ENCODE measurements at regions not wholly inside any gene's neighbourhood (a gene's known extent, or its start where the extent isn't known, plus 50 kb on each side); places are given as distances from the start of the nearest gene placed in this dataset.

DNA sequence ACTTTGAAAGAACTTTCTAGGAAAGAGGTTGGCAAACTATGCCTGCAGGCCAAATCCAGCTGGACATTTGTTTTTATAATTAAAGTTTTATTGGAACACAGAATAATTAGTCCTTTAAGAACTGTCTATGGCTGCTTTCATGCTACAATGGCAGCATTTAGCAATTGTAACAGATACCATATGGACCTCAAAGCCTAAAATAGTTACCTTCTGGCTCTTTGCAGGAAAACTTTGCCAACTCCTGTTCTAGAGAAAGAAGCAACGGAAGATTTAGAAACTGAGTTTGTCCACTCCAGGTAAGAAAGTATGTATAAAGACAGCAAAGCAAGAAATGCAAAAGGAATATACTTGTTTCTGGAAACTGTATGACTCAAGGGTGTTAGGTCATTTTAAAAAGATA, 281.7 kb upstream of the TRPM3 start:
- H3K4me3 ChIP-seq (ENCODE audit: low read depth, low read length), result no peak overlapping the region
- no peak for DNase-seq (ENCODE audit: low read depth)
- TF ChIP-seq CTCF (IDR thresholded peaks at IDR 0.05; ENCODE audit: low read depth, low read length, missing control alignments), result no peak

DNA sequence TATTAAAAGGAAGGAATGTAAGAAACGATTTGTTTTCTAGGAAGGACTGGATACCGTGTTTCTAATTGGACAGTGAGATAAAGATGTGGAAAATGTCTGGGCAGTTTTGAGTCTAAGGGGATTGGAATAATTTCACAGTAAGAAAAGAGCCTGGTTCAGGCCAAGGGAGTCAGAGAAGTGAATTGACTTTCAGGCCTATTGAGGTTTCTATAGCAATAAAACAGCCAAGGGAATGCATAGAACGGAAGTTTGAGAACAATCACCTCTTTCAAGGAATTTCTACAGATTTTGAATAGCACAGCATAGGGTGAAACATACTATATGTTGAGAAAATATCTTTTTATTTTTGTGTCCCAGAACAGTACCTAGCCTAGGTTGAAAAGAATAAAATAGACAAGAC, 271.6 kb upstream of the TRPM3 start:
- H3K4me3 ChIP-seq (ENCODE audit: low read depth, low read length), result no peak overlapping the region
- no peak for TF ChIP-seq CTCF (IDR thresholded peaks at IDR 0.05; ENCODE audit: low read depth, low read length, missing control alignments)
- DNase-seq (ENCODE audit: low read depth), result no peak

GRCh38 chr9:71384343-71384742, 262.9 kb upstream of the TRPM3 start:
- TF ChIP-seq CTCF (IDR thresholded peaks at IDR 0.05; ENCODE audit: low read depth, low read length, missing control alignments), result no peak
- no peak for DNase-seq (ENCODE audit: low read depth)
- H3K4me3 ChIP-seq (ENCODE audit: low read depth, low read length), result no peak overlapping the region

- DNase-seq (ENCODE audit: low read depth), result no peak
- H3K4me3 ChIP-seq (ENCODE audit: low read depth, low read length), result no peak overlapping the region
- no peak for TF ChIP-seq CTCF (IDR thresholded peaks at IDR 0.05; ENCODE audit: low read depth, low read length, missing control alignments)
Measured at GRCh38 chr9:71383308-71383940, 262.0 kb upstream of the TRPM3 start.

DNA sequence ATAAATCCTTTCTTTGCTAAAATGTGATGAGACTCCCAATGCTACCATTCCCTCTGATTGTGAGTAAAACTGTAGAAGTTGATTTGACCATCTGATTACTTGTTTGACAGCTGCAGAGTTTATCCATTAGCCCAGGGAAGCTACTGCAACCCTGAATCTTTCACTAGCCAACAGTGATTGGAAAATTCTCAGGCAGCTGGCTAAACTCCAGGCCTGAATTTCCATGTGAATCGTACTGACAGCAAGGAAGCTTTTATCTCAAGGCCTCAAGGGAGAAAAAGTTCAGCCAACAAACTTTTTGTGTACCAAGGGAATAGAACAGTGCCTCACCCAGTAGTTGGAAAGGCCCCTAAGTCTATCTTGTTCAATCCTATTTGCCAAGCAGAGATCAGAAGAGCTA, 246.7 kb upstream of the TRPM3 start:
- no peak overlapping the region for H3K4me3 ChIP-seq (ENCODE audit: low read depth, low read length)
- no peak for DNase-seq (ENCODE audit: low read depth)
- no peak for TF ChIP-seq CTCF (IDR thresholded peaks at IDR 0.05; ENCODE audit: low read depth, low read length, missing control alignments)

GRCh38 chr9:71364186-71364955, 242.9 kb upstream of the TRPM3 start:
- no peak for TF ChIP-seq CTCF (IDR thresholded peaks at IDR 0.05; ENCODE audit: low read depth, low read length, missing control alignments)
- DNase-seq (ENCODE audit: low read depth), result no peak
- H3K4me3 ChIP-seq (ENCODE audit: low read depth, low read length), result no peak overlapping the region

Data from GM12864 (cell line).